ENCODE measurements at regions not wholly inside any gene's neighbourhood (a gene's known extent, or its start where the extent isn't known, plus 50 kb on each side); places are given as distances from the start of the nearest gene placed in this dataset.

GRCh38 chr20:8082025-8082424, 50.0 kb upstream of the PLCB1 start:
- H3K27ac ChIP-seq (ENCODE audit: low read depth, low read length, poor library complexity, severe bottlenecking), result no peak overlapping the region
- BruUV-seq (replicated peaks), result no TSS peak
- ChIA-PET POLR2A (ENCODE audit: low non-redundant PET) (no interaction called here), CTCF (no interaction called here)
- no peak for TF ChIP-seq EZH2 (IDR thresholded peaks at IDR 0.05; ENCODE audit: borderline replicate concordance, low read depth, low read length, poor library complexity, severe bottlenecking)
- TF ChIP-seq, protein P1, sequence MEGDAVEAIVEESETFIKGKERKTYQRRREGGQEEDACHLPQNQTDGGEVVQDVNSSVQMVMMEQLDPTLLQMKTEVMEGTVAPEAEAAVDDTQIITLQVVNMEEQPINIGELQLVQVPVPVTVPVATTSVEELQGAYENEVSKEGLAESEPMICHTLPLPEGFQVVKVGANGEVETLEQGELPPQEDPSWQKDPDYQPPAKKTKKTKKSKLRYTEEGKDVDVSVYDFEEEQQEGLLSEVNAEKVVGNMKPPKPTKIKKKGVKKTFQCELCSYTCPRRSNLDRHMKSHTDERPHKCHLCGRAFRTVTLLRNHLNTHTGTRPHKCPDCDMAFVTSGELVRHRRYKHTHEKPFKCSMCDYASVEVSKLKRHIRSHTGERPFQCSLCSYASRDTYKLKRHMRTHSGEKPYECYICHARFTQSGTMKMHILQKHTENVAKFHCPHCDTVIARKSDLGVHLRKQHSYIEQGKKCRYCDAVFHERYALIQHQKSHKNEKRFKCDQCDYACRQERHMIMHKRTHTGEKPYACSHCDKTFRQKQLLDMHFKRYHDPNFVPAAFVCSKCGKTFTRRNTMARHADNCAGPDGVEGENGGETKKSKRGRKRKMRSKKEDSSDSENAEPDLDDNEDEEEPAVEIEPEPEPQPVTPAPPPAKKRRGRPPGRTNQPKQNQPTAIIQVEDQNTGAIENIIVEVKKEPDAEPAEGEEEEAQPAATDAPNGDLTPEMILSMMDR (conservative IDR thresholded peaks at IDR 0.05; ENCODE audit: low read depth, low read length), result peak; percentile 51
- no peaks in the 10 kb centered on the region for H3K36me3 ChIP-seq (ENCODE audit: insufficient read depth, low read length, poor library complexity, severe bottlenecking)
- no peaks in the 10 kb centered on the region for H3K9me3 ChIP-seq (ENCODE audit: low read depth, low read length, poor library complexity, severe bottlenecking)
- intact Hi-C loops (cut with micrococcal nuclease; ENCODE audit: unreplicated experiment), result no loop called here
- no peaks in the 10 kb centered on the region for H3K27me3 ChIP-seq (replicated peaks; ENCODE audit: insufficient read depth, low read depth, low read length, poor library complexity)
- H3K4me3 ChIP-seq (ENCODE audit: low read depth, low read length, poor library complexity, severe bottlenecking), result no peak overlapping the region
- no peaks in the 10 kb centered on the region for H3K4me1 ChIP-seq (ENCODE audit: insufficient read depth, low read length, poor library complexity, severe bottlenecking)
- peak; percentile 21 for DNase-seq (ENCODE audit: low spot score)
